ENCODE measurements at regions not wholly inside any gene's neighbourhood (a gene's known extent, or its start where the extent isn't known, plus 50 kb on each side); places are given as distances from the start of the nearest gene placed in this dataset.

GRCh38 chr13:59358014-59358413 lies 805.7 kb downstream of the DIAPH3 start:
- TF ChIP-seq, protein P1, sequence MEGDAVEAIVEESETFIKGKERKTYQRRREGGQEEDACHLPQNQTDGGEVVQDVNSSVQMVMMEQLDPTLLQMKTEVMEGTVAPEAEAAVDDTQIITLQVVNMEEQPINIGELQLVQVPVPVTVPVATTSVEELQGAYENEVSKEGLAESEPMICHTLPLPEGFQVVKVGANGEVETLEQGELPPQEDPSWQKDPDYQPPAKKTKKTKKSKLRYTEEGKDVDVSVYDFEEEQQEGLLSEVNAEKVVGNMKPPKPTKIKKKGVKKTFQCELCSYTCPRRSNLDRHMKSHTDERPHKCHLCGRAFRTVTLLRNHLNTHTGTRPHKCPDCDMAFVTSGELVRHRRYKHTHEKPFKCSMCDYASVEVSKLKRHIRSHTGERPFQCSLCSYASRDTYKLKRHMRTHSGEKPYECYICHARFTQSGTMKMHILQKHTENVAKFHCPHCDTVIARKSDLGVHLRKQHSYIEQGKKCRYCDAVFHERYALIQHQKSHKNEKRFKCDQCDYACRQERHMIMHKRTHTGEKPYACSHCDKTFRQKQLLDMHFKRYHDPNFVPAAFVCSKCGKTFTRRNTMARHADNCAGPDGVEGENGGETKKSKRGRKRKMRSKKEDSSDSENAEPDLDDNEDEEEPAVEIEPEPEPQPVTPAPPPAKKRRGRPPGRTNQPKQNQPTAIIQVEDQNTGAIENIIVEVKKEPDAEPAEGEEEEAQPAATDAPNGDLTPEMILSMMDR (conservative IDR thresholded peaks at IDR 0.05; ENCODE audit: low read length): no peak
- TF ChIP-seq EZH2phosphoT487 (IDR thresholded peaks at IDR 0.05; ENCODE audit: borderline replicate concordance): no peak
